Endothelial cell of umbilical vein (primary cell): ENCODE measurements at regions not wholly inside any gene's neighbourhood (a gene's known extent, or its start where the extent isn't known, plus 50 kb on each side); places are given as distances from the start of the nearest gene placed in this dataset.

ENCODE experiments used
- BruUV-seq: library from RNA; stranded (reverse); fragments of 400-500 nt; replicated peaks from 2 replicates; lab custom pipeline; 2021; lab: Mats Ljungman, UMichigan
- CTCF ChIA-PET: fragments of 300-600, 350-600 bp; sonication (Branson Sonifier 250); formaldehyde crosslinking; loops from one replicate; lab custom pipeline; 2021; ENCODE audit warnings: antibody characterized with exemption, inconsistent platforms; lab: Charles Lee
- POLR2A ChIA-PET: fragments of 300-600, 350-600 bp; sonication (Branson Sonifier 250); formaldehyde crosslinking; loops from one replicate; lab custom pipeline; 2021; ENCODE audit warnings: antibody characterized with exemption, inconsistent platforms; lab: Charles Lee
- DNase-seq: peaks from one replicate; pipeline ENCODE4 v3.0.0-alpha.2; 2011; ENCODE audit warnings: low read depth, low spot score
- FAIRE-seq: peaks from 2 replicates; lab custom pipeline; 2011; peaks lifted over from hg19 to GRCh38; lab: Jason Lieb, UNC
- H2AFZ ChIP-seq: 2 replicates; pipeline ENCODE4 v1.6.0; 2012; ENCODE audit warnings: low read depth, low read length, control low read depth, inconsistent platforms
- H3K27ac ChIP-seq: 2 replicates; pipeline ENCODE4 v1.5.1; 2011; ENCODE audit warnings: low read depth, mild to moderate bottlenecking, control low read depth, low read length, moderate library complexity; ENCODE audit not compliant: insufficient read depth
- H3K27me3 ChIP-seq, 2 experiments: 2 replicates each; pipeline versions ENCODE4 v1.6.0 to v1.6.1; 2011; ENCODE audit warnings: low read length in 2 of 2, mixed read lengths in 1 of 2; ENCODE audit not compliant: control insufficient read depth in 2 of 2, insufficient read depth in 2 of 2
- H3K36me3 ChIP-seq, 2 experiments: 2 replicates in 1 of 2; 3 replicates in 1 of 2; pipeline ENCODE4 v1.5.1; 2011; ENCODE audit warnings: low read length in 2 of 2, mild to moderate bottlenecking in 1 of 2, moderate library complexity in 1 of 2; ENCODE audit not compliant: control insufficient read depth in 2 of 2, insufficient read depth in 2 of 2; ENCODE audit errors: extremely low read depth in 1 of 2
- H3K4me1 ChIP-seq: 3 replicates; pipeline ENCODE4 v1.5.1; 2011; ENCODE audit warnings: mild to moderate bottlenecking, low read length; ENCODE audit not compliant: control insufficient read depth, insufficient read depth; ENCODE audit errors: extremely low read depth
- H3K4me2 ChIP-seq: 2 replicates; pipeline ENCODE4 v1.6.1; 2011; ENCODE audit warnings: low read length, control low read depth, mixed read lengths; ENCODE audit not compliant: insufficient read depth
- H3K4me3 ChIP-seq, 3 experiments: fragments of 200-600 bp in 1 of 3; sonication (generic), shearing (Covaris generic) in 1 of 3; replicated peaks in 1 of 3; 2 replicates each; pipeline ENCODE4 v1.5.1; 2011 to 2016; ENCODE audit warnings: control low read depth in 3 of 3, low read length in 3 of 3, mild to moderate bottlenecking in 2 of 3, inconsistent platforms in 1 of 3, low read depth in 1 of 3, moderate library complexity in 1 of 3; ENCODE audit not compliant: insufficient read depth in 1 of 3
- H3K79me2 ChIP-seq: 2 replicates; pipeline ENCODE4 v1.6.0; 2012; ENCODE audit warnings: low read length, inconsistent platforms; ENCODE audit not compliant: control insufficient read depth, insufficient read depth
- H3K9ac ChIP-seq: replicated peaks from 2 replicates; pipeline ENCODE3; 2011; ENCODE audit warnings: low read length, control low read depth; ENCODE audit not compliant: insufficient read depth; ENCODE audit errors: extremely low read depth
- H3K9me1 ChIP-seq: replicated peaks from 3 replicates; pipeline ENCODE4 v1.6.0; 2011; ENCODE audit warnings: mild to moderate bottlenecking, low read length; ENCODE audit not compliant: control insufficient read depth, insufficient read depth; ENCODE audit errors: extremely low read depth
- H3K9me3 ChIP-seq: replicated peaks from 2 replicates; pipeline ENCODE4 v1.5.1; 2012; ENCODE audit warnings: low read length, inconsistent platforms; ENCODE audit not compliant: control insufficient read depth, insufficient read depth
- H4K20me1 ChIP-seq: replicated peaks from 2 replicates; pipeline ENCODE3; 2011; ENCODE audit warnings: mild to moderate bottlenecking, low read length; ENCODE audit not compliant: control insufficient read depth, insufficient read depth; ENCODE audit errors: extremely low read depth
- EZH2 ChIP-seq: IDR thresholded peaks from 2 replicates; pipeline ENCODE4 v1.6.1; 2012; ENCODE audit warnings: borderline replicate concordance, low read depth, mild to moderate bottlenecking, moderate library complexity, low read length, inconsistent platforms; ENCODE audit not compliant: severe bottlenecking
- FOS ChIP-seq: IDR thresholded peaks from 2 replicates; pipeline ENCODE4 v1.6.1; 2011; ENCODE audit warnings: mild to moderate bottlenecking, low read length, moderate library complexity, borderline replicate concordance; ENCODE audit not compliant: insufficient read depth
- GATA2 ChIP-seq: IDR thresholded peaks from 2 replicates; pipeline ENCODE4 v1.7.0; 2011; ENCODE audit warnings: low read depth, mild to moderate bottlenecking, moderate library complexity, mixed read lengths, low read length; ENCODE audit not compliant: insufficient read length, insufficient read depth
- JUN ChIP-seq: IDR thresholded peaks from 2 replicates; pipeline ENCODE4 v1.6.1; 2011; ENCODE audit warnings: borderline replicate concordance, low read depth; ENCODE audit not compliant: insufficient read length, insufficient read depth
- MAX ChIP-seq: IDR thresholded peaks from 2 replicates; pipeline ENCODE4 v1.6.1; 2011; ENCODE audit not compliant: insufficient read depth, insufficient read length
- MYC ChIP-seq: IDR thresholded peaks from one replicate; pipeline ENCODE4 v1.6.1; 2011; ENCODE audit warnings: mild to moderate bottlenecking, low read depth, low read length
- POLR2A ChIP-seq: IDR thresholded peaks from 2 replicates; pipeline ENCODE4 v1.6.1; 2012; ENCODE audit warnings: low read depth, mild to moderate bottlenecking, control low read depth, low read length
- POLR2AphosphoS5 ChIP-seq: IDR thresholded peaks from 2 replicates; pipeline ENCODE4 v1.6.1; 2012; ENCODE audit warnings: low read depth, mild to moderate bottlenecking, control low read depth, low read length, moderate library complexity; ENCODE audit not compliant: insufficient read depth
- dilution Hi-C: fragments of 300-500 bp; cut with MboI; formaldehyde crosslinking; loops from one replicate; pipeline ENCODE4 v1.15.0; 2019; ENCODE audit warnings: low sequenced_read_pairs; ENCODE audit not compliant: extremely low pct_ligation_motif_present
- intact Hi-C: fragments of 100-400 bp; cut with micrococcal nuclease; formaldehyde crosslinking; loops from one replicate; pipeline ENCODE4 v1.10.0; 2022
- TF ChIP-seq, protein P1 (sequence below), 2 donors: IDR thresholded peaks; 1 replicate in 1 of 2; 2 replicates in 1 of 2; pipeline ENCODE4 v1.5.1; 2011; ENCODE audit warnings: low read length in 2 of 2, mild to moderate bottlenecking in 2 of 2, moderate library complexity in 2 of 2, control low read depth in 1 of 2, inconsistent platforms in 1 of 2, low read depth in 1 of 2; ENCODE audit not compliant: insufficient read depth in 1 of 2; ENCODE audit errors: extremely low read depth in 1 of 2

DNA sequence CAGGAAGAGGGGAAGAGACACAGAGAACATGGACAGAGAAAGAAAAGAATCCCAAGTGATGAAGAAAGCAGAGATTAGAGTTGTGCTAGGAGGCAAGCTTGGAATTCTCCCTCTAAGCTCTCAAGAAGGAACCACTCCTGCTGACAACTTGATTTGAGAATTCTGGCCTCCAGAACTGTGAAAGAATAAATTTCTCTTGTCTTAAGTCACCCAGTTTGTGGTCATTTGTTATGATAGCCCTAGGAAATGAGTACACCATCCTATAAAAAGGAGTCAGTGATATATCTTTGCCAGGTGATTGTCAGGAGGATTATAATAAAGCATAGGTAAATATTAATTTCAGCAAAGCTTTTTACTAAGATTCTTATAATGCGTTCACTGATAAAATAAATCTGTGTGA is 82.7 kb upstream of the TFEC start:
- Histone ChIP-seq H4K20me1 (no peaks in the 10 kb centered on the region), H3K27ac (no peak overlapping the region), H3K4me3 (no peak overlapping the region), H3K9me1 (no peaks in the 10 kb centered on the region), H3K9ac (no peak overlapping the region), H3K4me1 (no peaks in the 10 kb centered on the region), H2AFZ (no peak overlapping the region), H3K79me2 (no peaks in the 10 kb centered on the region), H3K27me3 (no peaks in the 10 kb centered on the region), H3K9me3 (no peaks in the 10 kb centered on the region), H3K36me3 (no peaks in the 10 kb centered on the region), H3K4me2 (no peak overlapping the region)
- BruUV-seq = no TSS peak
- no peak for DNase-seq
- intact Hi-C loops (no loop called here), dilution Hi-C loops (no loop called here)
- no peak for FAIRE-seq
- CTCF ChIA-PET = interaction anchor here (1.0 to 1.4 kb wide), 2 partner anchors 10 to 262 kb away, joined by 3 to 6 read pairs; no protein-coding TSS in a partner anchor
- POLR2A ChIA-PET = no interaction called here
- TF ChIP-seq POLR2A (no peak), GATA2 (no peak), EZH2 (no peak), POLR2AphosphoS5 (no peak), MYC (no peak), FOS (no peak), JUN (no peak), MAX (no peak)
- TF ChIP-seq, protein P1, sequence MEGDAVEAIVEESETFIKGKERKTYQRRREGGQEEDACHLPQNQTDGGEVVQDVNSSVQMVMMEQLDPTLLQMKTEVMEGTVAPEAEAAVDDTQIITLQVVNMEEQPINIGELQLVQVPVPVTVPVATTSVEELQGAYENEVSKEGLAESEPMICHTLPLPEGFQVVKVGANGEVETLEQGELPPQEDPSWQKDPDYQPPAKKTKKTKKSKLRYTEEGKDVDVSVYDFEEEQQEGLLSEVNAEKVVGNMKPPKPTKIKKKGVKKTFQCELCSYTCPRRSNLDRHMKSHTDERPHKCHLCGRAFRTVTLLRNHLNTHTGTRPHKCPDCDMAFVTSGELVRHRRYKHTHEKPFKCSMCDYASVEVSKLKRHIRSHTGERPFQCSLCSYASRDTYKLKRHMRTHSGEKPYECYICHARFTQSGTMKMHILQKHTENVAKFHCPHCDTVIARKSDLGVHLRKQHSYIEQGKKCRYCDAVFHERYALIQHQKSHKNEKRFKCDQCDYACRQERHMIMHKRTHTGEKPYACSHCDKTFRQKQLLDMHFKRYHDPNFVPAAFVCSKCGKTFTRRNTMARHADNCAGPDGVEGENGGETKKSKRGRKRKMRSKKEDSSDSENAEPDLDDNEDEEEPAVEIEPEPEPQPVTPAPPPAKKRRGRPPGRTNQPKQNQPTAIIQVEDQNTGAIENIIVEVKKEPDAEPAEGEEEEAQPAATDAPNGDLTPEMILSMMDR (IDR thresholded peaks at IDR 0.05; ENCODE audit: extremely low read depth in 1 of 2, insufficient read depth in 1 of 2, low read depth in 1 of 2, low read length in 2 of 2) = no peak
